HepG2 (cell line): ENCODE measurements at regions not wholly inside any gene's neighbourhood (a gene's known extent, or its start where the extent isn't known, plus 50 kb on each side); places are given as distances from the start of the nearest gene placed in this dataset.

Experiments used
- HCFC1 ChIP-seq: fragments of 150-350 bp; IDR thresholded peaks from 2 replicates; pipeline ENCODE4 v1.6.1; 2014; ENCODE audit warnings: low read depth, low read length
- LRRFIP1 ChIP-seq: sonication (generic); formaldehyde crosslinking; conservative IDR thresholded peaks from 2 replicates; pipeline ENCODE4 v1.4.0; 2020; ENCODE audit warnings: missing genetic modification reagents
- MIXL1 ChIP-seq: IDR thresholded peaks from 2 replicates; pipeline ENCODE4 v1.6.1; 2016
- NRL ChIP-seq: sonication (generic); formaldehyde crosslinking; IDR thresholded peaks from 2 replicates; pipeline ENCODE4 v1.5.0; 2020; ENCODE audit warnings: missing genetic modification reagents, mild to moderate bottlenecking, moderate library complexity, borderline replicate concordance
- SMC3 ChIP-seq: IDR thresholded peaks from 2 replicates; pipeline ENCODE4 v1.6.1; 2011; ENCODE audit warnings: low read length, improper control_type of control experiment
- TEAD3 ChIP-seq: optimal IDR thresholded peaks from 2 replicates; pipeline ENCODE3; 2016; ENCODE audit warnings: borderline replicate concordance
- ZKSCAN8 ChIP-seq: IDR thresholded peaks from 2 replicates; pipeline ENCODE4 v1.6.1; 2016; ENCODE audit warnings: borderline replicate concordance, missing genetic modification reagents, missing compliant biosample characterization
- ZNF205 ChIP-seq: IDR thresholded peaks from 2 replicates; pipeline ENCODE4 v1.6.1; 2018; ENCODE audit warnings: missing biosample characterization, missing genetic modification reagents
- ZNF546 ChIP-seq: sonication (generic); formaldehyde crosslinking; conservative IDR thresholded peaks from 2 replicates; pipeline ENCODE4 v1.8.1; 2023; ENCODE audit warnings: mild to moderate bottlenecking, missing genetic modification reagents
- ZNF570 ChIP-seq: sonication (generic); formaldehyde crosslinking; IDR thresholded peaks from 2 replicates; pipeline ENCODE4 v1.4.0; 2020; ENCODE audit warnings: mild to moderate bottlenecking, missing genetic modification reagents, borderline replicate concordance
- ZNF710 ChIP-seq: sonication (generic); formaldehyde crosslinking; IDR thresholded peaks from 2 replicates; pipeline ENCODE4 v1.5.0; 2020; ENCODE audit warnings: mild to moderate bottlenecking, missing genetic modification reagents, borderline replicate concordance
- ZNF724P ChIP-seq: sonication (generic); formaldehyde crosslinking; IDR thresholded peaks from 2 replicates; pipeline ENCODE4 v1.8.0; 2022; ENCODE audit warnings: missing genetic modification reagents, borderline replicate concordance
- ZSCAN20 ChIP-seq: sonication (generic); formaldehyde crosslinking; IDR thresholded peaks from 2 replicates; pipeline ENCODE4 v1.4.0; 2020; ENCODE audit warnings: missing genetic modification reagents, mild to moderate bottlenecking, borderline replicate concordance
- TF ChIP-seq, protein P1 (sequence below): sonication (generic); formaldehyde crosslinking; IDR thresholded peaks from 2 replicates; pipeline ENCODE4 v1.5.0; 2020; ENCODE audit warnings: mild to moderate bottlenecking, missing genetic modification reagents
- TF ChIP-seq, protein P2 (sequence below): sonication (generic); formaldehyde crosslinking; IDR thresholded peaks from 2 replicates; pipeline ENCODE4 v1.4.0; 2020; ENCODE audit warnings: mild to moderate bottlenecking, missing genetic modification reagents
- TF ChIP-seq, protein P3 (sequence below): sonication (generic); formaldehyde crosslinking; IDR thresholded peaks from 2 replicates; pipeline ENCODE4 v1.8.0; 2022; ENCODE audit warnings: mild to moderate bottlenecking, missing genetic modification reagents, moderate library complexity
- TF ChIP-seq, protein P4 (sequence below): IDR thresholded peaks from 2 replicates; pipeline ENCODE4 v1.4.0; 2020; ENCODE audit warnings: mild to moderate bottlenecking, missing genetic modification reagents

DNA sequence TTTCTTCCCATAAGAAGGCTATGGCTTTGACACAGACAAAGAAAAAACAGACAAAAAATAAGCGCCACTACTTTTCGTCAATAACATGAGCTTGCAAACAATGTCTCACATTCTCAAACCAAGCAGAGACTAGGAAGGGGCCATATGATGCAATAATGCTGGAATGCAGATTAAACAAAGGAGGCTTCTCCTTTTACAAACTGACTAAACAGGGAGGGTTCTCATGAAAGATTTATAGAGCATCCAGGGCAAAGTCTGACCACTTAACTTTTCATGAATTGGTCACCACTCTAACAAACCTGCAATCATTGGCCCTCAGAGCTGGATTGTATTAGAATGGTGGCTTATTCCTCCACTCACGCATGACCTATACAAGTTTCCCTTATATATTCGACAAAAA is 663.3 kb upstream of the CHAC2 start (continued):
- TF ChIP-seq ZNF710 (CRISPR knock-in tag) (no peak), TEAD3 (CRISPR knock-in tag) (peak; percentile 96), ZNF546 (CRISPR knock-in tag) (no peak), MIXL1 (peak; percentile 61; the same call in 1 of the 2 replicates), ZSCAN20 (CRISPR knock-in tag) (no peak), ZNF570 (CRISPR knock-in tag) (no peak), ZNF205 (CRISPR knock-in tag) (no peak), NRL (CRISPR knock-in tag) (no peak), HCFC1 (no peak), SMC3 (peak; percentile 14; the same call in 1 of the 2 replicates), ZNF724P (no peak), ZKSCAN8 (CRISPR knock-in tag) (no peak), LRRFIP1 (no peak)
- TF ChIP-seq, protein P1, sequence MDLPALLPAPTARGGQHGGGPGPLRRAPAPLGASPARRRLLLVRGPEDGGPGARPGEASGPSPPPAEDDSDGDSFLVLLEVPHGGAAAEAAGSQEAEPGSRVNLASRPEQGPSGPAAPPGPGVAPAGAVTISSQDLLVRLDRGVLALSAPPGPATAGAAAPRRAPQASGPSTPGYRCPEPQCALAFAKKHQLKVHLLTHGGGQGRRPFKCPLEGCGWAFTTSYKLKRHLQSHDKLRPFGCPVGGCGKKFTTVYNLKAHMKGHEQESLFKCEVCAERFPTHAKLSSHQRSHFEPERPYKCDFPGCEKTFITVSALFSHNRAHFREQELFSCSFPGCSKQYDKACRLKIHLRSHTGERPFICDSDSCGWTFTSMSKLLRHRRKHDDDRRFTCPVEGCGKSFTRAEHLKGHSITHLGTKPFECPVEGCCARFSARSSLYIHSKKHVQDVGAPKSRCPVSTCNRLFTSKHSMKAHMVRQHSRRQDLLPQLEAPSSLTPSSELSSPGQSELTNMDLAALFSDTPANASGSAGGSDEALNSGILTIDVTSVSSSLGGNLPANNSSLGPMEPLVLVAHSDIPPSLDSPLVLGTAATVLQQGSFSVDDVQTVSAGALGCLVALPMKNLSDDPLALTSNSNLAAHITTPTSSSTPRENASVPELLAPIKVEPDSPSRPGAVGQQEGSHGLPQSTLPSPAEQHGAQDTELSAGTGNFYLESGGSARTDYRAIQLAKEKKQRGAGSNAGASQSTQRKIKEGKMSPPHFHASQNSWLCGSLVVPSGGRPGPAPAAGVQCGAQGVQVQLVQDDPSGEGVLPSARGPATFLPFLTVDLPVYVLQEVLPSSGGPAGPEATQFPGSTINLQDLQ (CRISPR knock-in tag), result no peak
- TF ChIP-seq, protein P2, sequence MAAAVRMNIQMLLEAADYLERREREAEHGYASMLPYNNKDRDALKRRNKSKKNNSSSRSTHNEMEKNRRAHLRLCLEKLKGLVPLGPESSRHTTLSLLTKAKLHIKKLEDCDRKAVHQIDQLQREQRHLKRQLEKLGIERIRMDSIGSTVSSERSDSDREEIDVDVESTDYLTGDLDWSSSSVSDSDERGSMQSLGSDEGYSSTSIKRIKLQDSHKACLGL (CRISPR knock-in tag), result no peak
- TF ChIP-seq, protein P3, sequence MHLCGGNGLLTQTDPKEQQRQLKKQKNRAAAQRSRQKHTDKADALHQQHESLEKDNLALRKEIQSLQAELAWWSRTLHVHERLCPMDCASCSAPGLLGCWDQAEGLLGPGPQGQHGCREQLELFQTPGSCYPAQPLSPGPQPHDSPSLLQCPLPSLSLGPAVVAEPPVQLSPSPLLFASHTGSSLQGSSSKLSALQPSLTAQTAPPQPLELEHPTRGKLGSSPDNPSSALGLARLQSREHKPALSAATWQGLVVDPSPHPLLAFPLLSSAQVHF, result no peak
- TF ChIP-seq, protein P4, sequence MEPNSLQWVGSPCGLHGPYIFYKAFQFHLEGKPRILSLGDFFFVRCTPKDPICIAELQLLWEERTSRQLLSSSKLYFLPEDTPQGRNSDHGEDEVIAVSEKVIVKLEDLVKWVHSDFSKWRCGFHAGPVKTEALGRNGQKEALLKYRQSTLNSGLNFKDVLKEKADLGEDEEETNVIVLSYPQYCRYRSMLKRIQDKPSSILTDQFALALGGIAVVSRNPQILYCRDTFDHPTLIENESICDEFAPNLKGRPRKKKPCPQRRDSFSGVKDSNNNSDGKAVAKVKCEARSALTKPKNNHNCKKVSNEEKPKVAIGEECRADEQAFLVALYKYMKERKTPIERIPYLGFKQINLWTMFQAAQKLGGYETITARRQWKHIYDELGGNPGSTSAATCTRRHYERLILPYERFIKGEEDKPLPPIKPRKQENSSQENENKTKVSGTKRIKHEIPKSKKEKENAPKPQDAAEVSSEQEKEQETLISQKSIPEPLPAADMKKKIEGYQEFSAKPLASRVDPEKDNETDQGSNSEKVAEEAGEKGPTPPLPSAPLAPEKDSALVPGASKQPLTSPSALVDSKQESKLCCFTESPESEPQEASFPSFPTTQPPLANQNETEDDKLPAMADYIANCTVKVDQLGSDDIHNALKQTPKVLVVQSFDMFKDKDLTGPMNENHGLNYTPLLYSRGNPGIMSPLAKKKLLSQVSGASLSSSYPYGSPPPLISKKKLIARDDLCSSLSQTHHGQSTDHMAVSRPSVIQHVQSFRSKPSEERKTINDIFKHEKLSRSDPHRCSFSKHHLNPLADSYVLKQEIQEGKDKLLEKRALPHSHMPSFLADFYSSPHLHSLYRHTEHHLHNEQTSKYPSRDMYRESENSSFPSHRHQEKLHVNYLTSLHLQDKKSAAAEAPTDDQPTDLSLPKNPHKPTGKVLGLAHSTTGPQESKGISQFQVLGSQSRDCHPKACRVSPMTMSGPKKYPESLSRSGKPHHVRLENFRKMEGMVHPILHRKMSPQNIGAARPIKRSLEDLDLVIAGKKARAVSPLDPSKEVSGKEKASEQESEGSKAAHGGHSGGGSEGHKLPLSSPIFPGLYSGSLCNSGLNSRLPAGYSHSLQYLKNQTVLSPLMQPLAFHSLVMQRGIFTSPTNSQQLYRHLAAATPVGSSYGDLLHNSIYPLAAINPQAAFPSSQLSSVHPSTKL (CRISPR knock-in tag), result peak; percentile 90
